ENCODE measurements at regions not wholly inside any gene's neighbourhood (a gene's known extent, or its start where the extent isn't known, plus 50 kb on each side); places are given as distances from the start of the nearest gene placed in this dataset.

DNA sequence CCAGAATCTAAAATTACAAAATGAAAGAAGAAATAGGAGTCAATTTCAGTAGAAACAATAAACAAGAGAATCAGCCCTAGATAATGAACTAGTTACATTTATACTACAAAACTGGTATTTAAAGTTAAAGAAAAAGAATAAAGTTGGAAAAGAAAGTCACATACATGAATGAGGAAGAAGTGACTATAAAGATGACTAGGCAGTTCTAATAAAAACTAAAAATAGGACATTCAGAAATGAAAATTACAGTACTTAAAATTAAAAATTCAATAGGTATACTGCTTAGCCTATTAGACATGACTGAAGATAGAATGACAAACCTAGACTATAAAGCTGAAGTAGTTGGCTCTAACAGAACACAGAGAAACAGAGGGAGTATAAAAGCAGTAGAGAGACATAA lies 108.8 kb downstream of the AHR start:
- TF ChIP-seq EZH2 (IDR thresholded peaks at IDR 0.05; ENCODE audit: low read length, unreplicated experiment) = no peak
- TF ChIP-seq, protein P1, sequence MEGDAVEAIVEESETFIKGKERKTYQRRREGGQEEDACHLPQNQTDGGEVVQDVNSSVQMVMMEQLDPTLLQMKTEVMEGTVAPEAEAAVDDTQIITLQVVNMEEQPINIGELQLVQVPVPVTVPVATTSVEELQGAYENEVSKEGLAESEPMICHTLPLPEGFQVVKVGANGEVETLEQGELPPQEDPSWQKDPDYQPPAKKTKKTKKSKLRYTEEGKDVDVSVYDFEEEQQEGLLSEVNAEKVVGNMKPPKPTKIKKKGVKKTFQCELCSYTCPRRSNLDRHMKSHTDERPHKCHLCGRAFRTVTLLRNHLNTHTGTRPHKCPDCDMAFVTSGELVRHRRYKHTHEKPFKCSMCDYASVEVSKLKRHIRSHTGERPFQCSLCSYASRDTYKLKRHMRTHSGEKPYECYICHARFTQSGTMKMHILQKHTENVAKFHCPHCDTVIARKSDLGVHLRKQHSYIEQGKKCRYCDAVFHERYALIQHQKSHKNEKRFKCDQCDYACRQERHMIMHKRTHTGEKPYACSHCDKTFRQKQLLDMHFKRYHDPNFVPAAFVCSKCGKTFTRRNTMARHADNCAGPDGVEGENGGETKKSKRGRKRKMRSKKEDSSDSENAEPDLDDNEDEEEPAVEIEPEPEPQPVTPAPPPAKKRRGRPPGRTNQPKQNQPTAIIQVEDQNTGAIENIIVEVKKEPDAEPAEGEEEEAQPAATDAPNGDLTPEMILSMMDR (conservative IDR thresholded peaks at IDR 0.05; ENCODE audit: low read depth, low read length) = no peak

Measured in PC-3 (cell line).